ENCODE measurements at regions not wholly inside any gene's neighbourhood (a gene's known extent, or its start where the extent isn't known, plus 50 kb on each side); places are given as distances from the start of the nearest gene placed in this dataset.

DNA sequence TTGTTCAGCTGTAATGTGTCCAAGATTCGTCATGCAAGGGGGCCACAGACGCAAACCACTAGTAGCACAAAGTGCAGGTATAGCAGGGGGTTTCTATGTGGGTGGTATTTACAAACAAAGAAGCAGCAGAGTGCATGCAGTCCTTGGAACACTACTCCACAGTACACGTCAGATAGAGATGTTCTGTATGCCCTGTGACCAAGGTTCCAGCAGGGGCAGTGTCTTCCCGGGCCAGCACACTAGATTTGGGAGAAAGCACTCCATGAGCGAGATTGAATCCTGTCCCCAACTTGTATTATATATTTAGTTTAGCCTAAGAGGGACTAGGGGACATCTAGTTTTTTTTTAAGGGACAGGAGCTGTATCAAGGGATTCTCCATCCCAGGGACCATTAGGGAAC lies 54.4 kb upstream of the ESX1 start:
- H3K27me3 Mint-ChIP-seq, result no peaks in the 10 kb centered on the region
- CTCF ChIA-PET, result no interaction called here
- H3K36me3 Mint-ChIP-seq, result no peaks in the 10 kb centered on the region
- H3K4me3 Mint-ChIP-seq, result no peak overlapping the region
- no peak for DNase-seq
- no peaks in the 10 kb centered on the region for H3K9me3 Mint-ChIP-seq
- no peak overlapping the region for H3K27ac Mint-ChIP-seq
- H3K4me1 Mint-ChIP-seq, result no peaks in the 10 kb centered on the region

DNA sequence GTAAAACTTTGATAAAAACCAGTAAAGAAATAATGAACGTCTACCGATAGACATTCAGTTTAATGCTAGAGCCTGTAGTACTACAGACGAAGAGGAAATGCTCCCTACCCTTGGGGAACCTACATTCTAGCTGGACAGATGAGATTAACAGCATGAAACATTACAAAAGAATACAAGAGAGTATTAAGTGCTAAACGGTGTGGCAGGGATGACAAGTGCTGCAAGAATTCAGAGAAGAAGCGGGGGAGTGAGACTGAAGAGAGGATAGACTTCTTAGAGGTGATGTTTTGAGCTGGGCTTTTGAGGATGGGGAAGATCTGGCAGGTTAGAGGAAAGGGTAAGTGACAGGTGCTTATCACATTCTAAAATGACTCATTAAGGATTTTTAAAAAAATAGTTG lies 52.6 kb upstream of the ESX1 start:
- no peaks in the 10 kb centered on the region for H3K36me3 Mint-ChIP-seq
- no peak overlapping the region for H3K27ac Mint-ChIP-seq
- DNase-seq, result no peak
- CTCF ChIA-PET, result no interaction called here
- no peaks in the 10 kb centered on the region for H3K27me3 Mint-ChIP-seq
- H3K4me1 Mint-ChIP-seq, result no peaks in the 10 kb centered on the region
- H3K4me3 Mint-ChIP-seq, result no peak overlapping the region
- H3K9me3 Mint-ChIP-seq, result no peaks in the 10 kb centered on the region

DNA sequence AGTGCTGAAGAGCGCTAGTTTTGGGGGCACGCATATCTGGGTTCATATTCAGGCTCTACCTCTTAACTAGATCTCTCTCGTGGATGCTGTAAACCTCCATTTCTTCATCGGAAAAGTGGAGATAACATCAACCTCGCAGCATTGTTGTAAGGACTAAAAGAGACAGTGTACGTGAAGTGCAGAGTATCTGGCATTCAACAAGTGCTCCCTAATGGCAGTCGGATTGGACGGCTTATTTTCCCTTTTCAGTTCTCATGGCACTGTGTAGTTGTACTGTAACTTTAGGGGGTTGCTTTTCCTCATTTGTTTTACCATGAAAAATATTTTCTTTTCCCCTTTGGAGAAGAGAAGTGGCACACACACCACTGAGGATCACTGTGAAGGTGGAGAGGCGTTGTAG lies 51.4 kb upstream of the ESX1 start:
- H3K4me3 Mint-ChIP-seq, result no peak overlapping the region

More for the DNA sequence above, 51.4 kb upstream of the ESX1 start:
- H3K27me3 Mint-ChIP-seq, result no peaks in the 10 kb centered on the region
- CTCF ChIA-PET, result no interaction called here
- no peak overlapping the region for H3K27ac Mint-ChIP-seq
- H3K36me3 Mint-ChIP-seq, result no peaks in the 10 kb centered on the region
- H3K9me3 Mint-ChIP-seq, result no peaks in the 10 kb centered on the region
- no peaks in the 10 kb centered on the region for H3K4me1 Mint-ChIP-seq
- DNase-seq, result no peak
